Activated CD8-positive, alpha-beta T cell treated with anti-CD3 and anti-CD28 coated beads for 36 hours (primary cell): ENCODE measurements at regions not wholly inside any gene's neighbourhood (a gene's known extent, or its start where the extent isn't known, plus 50 kb on each side); places are given as distances from the start of the nearest gene placed in this dataset.
A peak's percentile ranks its signal among the peaks of the same experiment; 100 is the strongest.
"Not testable (repeated sequence)": the region's sequence is repeated elsewhere in the genome, so short reads cannot be mapped to it uniquely, and the experiment has no call there.

ENCODE experiments used
- ATAC-seq: fragments of 200-7000 bp; cut with Tn5 transposase; one replicate; pipeline ENCODE4 v1.10.0; 2021; ENCODE audit warnings: mild to moderate bottlenecking, moderate library complexity
- CTCF ChIA-PET: fragments of 350-600 bp; sonication (Branson Sonifier 250); formaldehyde crosslinking; loops from one replicate; lab custom pipeline; 2021; ENCODE audit warnings: antibody characterized with exemption; lab: Charles Lee
- POLR2A ChIA-PET: fragments of 350-600 bp; sonication (Branson Sonifier 250); formaldehyde crosslinking; loops from one replicate; lab custom pipeline; 2021; ENCODE audit warnings: antibody characterized with exemption; lab: Charles Lee
- DNase-seq: peaks from one replicate; pipeline ENCODE4 v3.0.0-alpha.2; 2020
- H3K27ac Mint-ChIP-seq: one replicate; pipeline ENCODE4 v1.8.0; 2021; ENCODE audit warnings: mild to moderate bottlenecking, mixed read lengths
- H3K27me3 Mint-ChIP-seq: one replicate; pipeline ENCODE4 v1.8.0; 2021; ENCODE audit warnings: mixed read lengths
- H3K36me3 Mint-ChIP-seq: one replicate; pipeline ENCODE4 v1.8.0; 2021; ENCODE audit warnings: low read depth, mixed read lengths
- H3K4me1 Mint-ChIP-seq: one replicate; pipeline ENCODE4 v1.8.0; 2021; ENCODE audit warnings: low read depth, mixed read lengths
- H3K4me3 Mint-ChIP-seq: one replicate; pipeline ENCODE4 v1.8.0; 2021; ENCODE audit warnings: mild to moderate bottlenecking, moderate library complexity, mixed read lengths
- H3K9me3 Mint-ChIP-seq: one replicate; pipeline ENCODE4 v1.8.0; 2021; ENCODE audit warnings: mixed read lengths
- CTCF ChIP-seq: fragments of 200-600 bp; IDR thresholded peaks from one replicate; pipeline ENCODE4 v1.8.0; 2022; ENCODE audit warnings: antibody characterized with exemption, mild to moderate bottlenecking
- intact Hi-C: fragments of 100-400 bp; cut with micrococcal nuclease; formaldehyde crosslinking; loops from one replicate; pipeline ENCODE4 v1.10.0; 2022

- H3K27ac Mint-ChIP-seq: no peak overlapping the region
- H3K9me3 Mint-ChIP-seq: peaks cover 4% of the 10 kb centered on the region
- H3K4me1 Mint-ChIP-seq: peaks cover 38% of the 10 kb centered on the region
- H3K27me3 Mint-ChIP-seq: peaks cover 22% of the 10 kb centered on the region
- DNase-seq: no peak
- TF ChIP-seq CTCF: no peak
- ATAC-seq: no peak
- no peak overlapping the region for H3K4me3 Mint-ChIP-seq
- intact Hi-C loops: no loop called here
- POLR2A ChIA-PET: interaction anchor here (0.6 to 1.7 kb wide), 3 partner anchors 11 to 213 kb away, joined by 3 to 7 read pairs (median 3); no protein-coding TSS in a partner anchor
- peaks cover 2% of the 10 kb centered on the region for H3K36me3 Mint-ChIP-seq
- CTCF ChIA-PET: interaction anchor here (0.8 to 1.2 kb wide), 2 partner anchors 13 to 124 kb away, joined by 3 to 6 read pairs; no protein-coding TSS in a partner anchor
Measured at GRCh38 chr1:8154621-8155052, 128.5 kb upstream of the ERRFI1 start.

- no peak for ATAC-seq
- peaks cover 24% of the 10 kb centered on the region for H3K27me3 Mint-ChIP-seq
- ChIA-PET CTCF (interaction anchor here (0.8 to 1.2 kb wide), 3 partner anchors 14 to 124 kb away, joined by 3 to 6 read pairs (median 4); no protein-coding TSS in a partner anchor), POLR2A (interaction anchor here (0.6 to 1.7 kb wide), 5 partner anchors 12 to 213 kb away, joined by 3 to 7 read pairs (median 3); no protein-coding TSS in a partner anchor)
- peaks cover 4% of the 10 kb centered on the region for H3K9me3 Mint-ChIP-seq
- intact Hi-C loops: no loop called here
- TF ChIP-seq CTCF: no peak
- no peak for DNase-seq
- no peak overlapping the region for H3K4me3 Mint-ChIP-seq
- H3K4me1 Mint-ChIP-seq: peaks cover 43% of the 10 kb centered on the region
- no peak overlapping the region for H3K27ac Mint-ChIP-seq
- peaks cover 2% of the 10 kb centered on the region for H3K36me3 Mint-ChIP-seq
Measured at GRCh38 chr1:8153961-8154360, 127.9 kb upstream of the ERRFI1 start.

- intact Hi-C loops: no loop called here
- ChIA-PET POLR2A (interaction anchor here (0.6 to 1.7 kb wide), 5 partner anchors 10 to 56 kb away, joined by 3 to 7 read pairs (median 3); no protein-coding TSS in a partner anchor), CTCF (interaction anchor here (0.7 to 1.1 kb wide), 2 partner anchors 50 to 122 kb away, joined by 3 to 4 read pairs; no protein-coding TSS in a partner anchor)
- H3K4me3 Mint-ChIP-seq: peak overlapping the region; percentile 64
- TF ChIP-seq CTCF: no peak
- peak; percentile 73 for DNase-seq
- peaks cover 26% of the 10 kb centered on the region for H3K27me3 Mint-ChIP-seq
- H3K36me3 Mint-ChIP-seq: peaks cover 2% of the 10 kb centered on the region
- peaks cover 4% of the 10 kb centered on the region for H3K9me3 Mint-ChIP-seq
- H3K4me1 Mint-ChIP-seq: peaks cover 42% of the 10 kb centered on the region
- H3K27ac Mint-ChIP-seq: peak overlapping the region; percentile 94
- ATAC-seq: peak; percentile 80
Measured at GRCh38 chr1:8152731-8153702, 126.9 kb upstream of the ERRFI1 start.

- H3K27ac Mint-ChIP-seq: peak overlapping the region; percentile 45
Measured at GRCh38 chr1:8151647-8152046, 125.5 kb upstream of the ERRFI1 start.

GRCh38 chr1:8149756-8150155, 123.6 kb upstream of the ERRFI1 start:
- POLR2A ChIA-PET: interaction anchor here (0.6 kb wide), 1 partner anchor 89 kb away, joined by 3 read pairs; no protein-coding TSS in a partner anchor
- H3K27me3 Mint-ChIP-seq: peaks cover 19% of the 10 kb centered on the region
- peaks cover 52% of the 10 kb centered on the region for H3K4me1 Mint-ChIP-seq
- CTCF ChIA-PET: interaction anchor here (1.4 kb wide), 1 partner anchor 9 kb away, joined by 3 read pairs; no protein-coding TSS in a partner anchor
- H3K36me3 Mint-ChIP-seq, DNase-seq, ATAC-seq, intact Hi-C loops, H3K27ac Mint-ChIP-seq, H3K4me3 Mint-ChIP-seq, H3K9me3 Mint-ChIP-seq: not testable (repeated sequence)

More at GRCh38 chr1:8151647-8152046, 125.5 kb upstream of the ERRFI1 start:
- no peak for TF ChIP-seq CTCF
- ChIA-PET CTCF (interaction anchor here (1.3 kb wide), 1 partner anchor 9 kb away, joined by 3 read pairs; no protein-coding TSS in a partner anchor), POLR2A (interaction anchor here (0.9 to 1.5 kb wide), 2 partner anchors 19 to 55 kb away, joined by 3 to 5 read pairs; no protein-coding TSS in a partner anchor)
- Mint-ChIP-seq H3K4me1 (peaks cover 45% of the 10 kb centered on the region), H3K9me3 (peaks cover 4% of the 10 kb centered on the region), H3K27me3 (peaks cover 23% of the 10 kb centered on the region), H3K36me3 (peaks cover 2% of the 10 kb centered on the region), H3K4me3 (no peak overlapping the region)
- DNase-seq: no peak
- intact Hi-C loops: no loop called here
- no peak for ATAC-seq
